NCI-H2196 (cell line): ENCODE measurements at regions not wholly inside any gene's neighbourhood (a gene's known extent, or its start where the extent isn't known, plus 50 kb on each side); places are given as distances from the start of the nearest gene placed in this dataset.
"Not testable (repeated sequence)": the region's sequence is repeated elsewhere in the genome, so short reads cannot be mapped to it uniquely, and the experiment has no call there.

Experiments used
- DNase-seq: peaks from one replicate; lab custom pipeline; 2025; ENCODE audit not compliant: unreplicated experiment; lab: John Stamatoyannopoulos, UW

GRCh38 chr2:51846796-51847195, 814.9 kb upstream of the NRXN1 start:
- no peak for DNase-seq

DNA sequence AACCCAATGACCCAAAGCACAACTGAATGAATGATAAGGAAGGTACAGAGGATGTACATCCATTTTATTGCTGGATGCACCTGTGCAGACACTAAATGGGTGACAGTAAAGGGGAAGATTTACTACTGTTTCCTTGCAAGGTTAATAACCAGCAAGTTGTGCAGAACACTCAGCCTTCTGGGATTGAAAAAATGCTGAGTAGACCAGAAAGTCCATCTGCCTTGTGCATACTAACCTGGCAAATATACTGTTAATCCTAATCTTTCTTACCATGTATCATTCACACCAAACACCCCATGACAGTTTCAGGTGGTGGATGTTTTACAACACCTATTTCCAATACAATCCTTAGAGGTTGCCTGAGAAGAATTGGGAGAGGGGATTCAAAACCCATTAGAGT, 814.1 kb upstream of the NRXN1 start:
- no peak for DNase-seq

GRCh38 chr2:51844596-51844995, 812.7 kb upstream of the NRXN1 start:
- DNase-seq: no peak

DNA sequence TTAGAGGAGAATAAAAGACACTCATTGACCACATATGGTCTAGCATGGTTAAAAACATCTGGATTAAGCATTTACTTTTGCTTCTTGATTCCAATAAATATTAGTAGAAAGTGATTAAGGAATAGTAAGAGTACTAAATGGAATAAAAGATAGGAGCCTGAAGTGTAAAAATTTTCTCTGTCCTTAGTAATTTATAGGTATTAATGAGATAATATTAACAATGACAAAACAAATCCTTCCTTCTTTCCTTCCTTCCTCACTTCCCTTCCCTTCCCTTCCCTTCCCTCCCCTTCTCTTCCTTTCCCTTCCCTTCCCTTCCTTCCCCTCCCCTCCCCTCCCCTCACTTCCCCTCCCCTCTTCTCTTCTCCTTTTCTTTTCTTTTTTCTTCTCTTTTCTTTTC, 797.5 kb upstream of the NRXN1 start:
- no peak for DNase-seq

DNA sequence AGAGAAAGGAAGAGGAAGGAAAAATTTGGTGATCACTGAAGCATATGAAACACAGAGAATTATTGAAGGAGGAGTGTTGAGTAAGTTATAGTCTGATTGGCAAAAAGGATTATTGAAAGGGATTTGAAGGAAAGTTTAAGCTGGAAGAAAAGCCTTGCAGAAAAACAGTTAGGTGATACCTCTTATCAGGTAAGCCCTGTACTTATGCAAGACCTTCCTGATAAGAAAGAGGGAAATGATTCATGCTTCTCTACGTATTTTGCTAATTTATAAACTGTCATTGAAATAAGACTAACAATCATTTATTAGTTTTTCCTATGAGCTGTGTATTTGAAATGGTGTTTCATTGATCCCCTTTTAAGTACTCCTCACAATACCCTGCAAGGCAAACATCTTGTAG, 793.9 kb upstream of the NRXN1 start:
- DNase-seq: no peak

- no peak for DNase-seq
Measured at GRCh38 chr2:51813247-51813646, 781.3 kb upstream of the NRXN1 start.

DNA sequence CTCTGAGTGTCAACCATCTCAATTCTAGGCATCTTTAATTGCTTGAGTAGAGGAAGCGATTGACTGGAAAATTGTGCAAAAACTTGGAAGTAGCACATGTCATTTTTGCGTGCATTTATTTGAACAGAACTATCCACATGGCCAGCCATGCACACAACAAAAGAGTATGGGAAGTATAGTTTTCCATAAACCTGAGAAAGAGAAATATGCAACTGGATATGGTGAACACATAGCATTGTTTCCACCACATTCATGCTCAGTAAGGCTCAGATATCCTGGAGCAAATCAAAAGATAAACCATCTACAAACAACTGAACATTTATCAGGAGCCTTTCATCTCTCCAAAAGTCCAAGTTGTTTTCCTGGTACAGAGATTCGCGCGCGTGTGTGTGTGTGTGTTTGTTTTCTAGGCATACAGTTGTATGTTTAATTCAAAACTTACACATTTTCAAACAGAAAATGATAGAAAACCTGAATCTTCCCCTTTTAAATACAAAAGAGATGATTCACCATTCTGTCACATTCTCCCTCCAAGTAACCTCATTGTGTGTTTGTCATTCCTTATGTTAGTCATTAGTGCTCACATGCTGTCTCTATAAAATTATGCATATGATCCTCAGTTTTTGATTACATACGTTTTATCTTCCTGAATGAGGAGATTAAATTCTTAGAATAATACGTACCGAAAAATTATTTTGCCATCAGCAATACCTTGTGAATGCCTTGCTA, 780.4 kb upstream of the NRXN1 start:
- DNase-seq: no peak

DNA sequence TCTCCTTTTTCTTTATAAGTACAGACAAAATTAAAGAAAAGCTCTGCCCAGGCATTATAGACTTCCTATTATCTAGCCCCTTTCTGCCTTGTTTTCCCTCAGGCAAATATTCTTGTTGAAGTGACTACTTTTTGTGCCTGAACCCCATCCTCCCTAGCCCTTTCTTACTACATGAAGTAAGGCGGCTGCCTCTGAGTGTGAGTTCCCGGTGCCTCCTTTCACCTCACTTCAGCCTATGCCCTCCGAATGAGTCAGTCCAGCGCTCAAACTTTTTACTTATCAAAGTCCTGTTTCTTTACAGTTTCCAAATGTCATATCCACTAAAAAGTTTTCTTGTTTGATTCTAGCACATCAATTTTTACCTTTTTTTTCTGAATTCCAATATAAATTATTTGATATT, 778.3 kb upstream of the NRXN1 start:
- DNase-seq: no peak

- no peak for DNase-seq
Measured at GRCh38 chr2:51807229-51807628, 775.3 kb upstream of the NRXN1 start.

GRCh38 chr2:51795248-51795888, 763.4 kb upstream of the NRXN1 start:
- DNase-seq: no peak

GRCh38 chr2:51791496-51791895, 759.6 kb upstream of the NRXN1 start:
- no peak for DNase-seq

- DNase-seq: no peak
Measured at GRCh38 chr2:51790854-51791253, 758.9 kb upstream of the NRXN1 start.

GRCh38 chr2:51789918-51790317, 758.0 kb upstream of the NRXN1 start:
- no peak for DNase-seq

DNA sequence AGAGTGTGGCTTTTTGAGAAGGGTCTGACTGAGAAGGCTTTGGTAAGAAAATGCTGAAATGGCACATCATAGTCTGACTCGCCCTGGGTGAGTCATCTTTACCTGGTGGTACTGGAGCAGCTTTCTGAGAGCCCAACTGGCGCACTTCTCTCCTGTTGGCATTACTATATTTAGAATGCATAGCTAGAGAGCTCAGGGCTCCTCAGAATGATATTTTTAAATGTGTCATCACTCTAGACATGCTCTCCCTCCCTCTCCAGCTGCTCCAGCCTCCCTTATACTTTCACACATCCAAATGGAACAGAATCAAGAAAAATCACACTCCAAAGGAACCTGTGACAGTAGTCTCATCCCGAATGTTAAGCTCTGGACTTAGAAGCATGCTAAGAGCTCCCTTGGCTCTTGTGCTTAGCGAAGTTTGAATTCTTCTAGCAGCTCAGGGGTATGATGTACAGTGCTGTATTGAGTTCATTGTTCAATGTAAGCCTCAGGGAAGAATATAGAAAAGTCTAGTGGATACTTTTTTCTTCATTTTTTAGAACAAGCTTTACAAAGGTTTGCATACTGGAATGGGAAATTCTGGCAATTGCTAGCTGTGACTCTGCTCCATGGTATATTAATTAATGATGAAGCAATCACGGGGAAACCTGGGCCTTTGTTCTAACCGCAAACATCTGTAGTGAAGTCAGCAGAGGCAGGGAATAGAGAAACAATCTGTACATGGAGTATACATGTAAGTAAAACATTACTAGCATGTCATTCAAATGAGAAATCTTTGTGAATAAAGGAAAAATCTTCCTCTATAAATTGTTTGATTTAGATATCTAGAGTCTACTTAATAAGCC, 751.2 kb upstream of the NRXN1 start:
- no peak for DNase-seq

- no peak for DNase-seq
Measured at GRCh38 chr2:51781691-51782090, 749.8 kb upstream of the NRXN1 start.

DNA sequence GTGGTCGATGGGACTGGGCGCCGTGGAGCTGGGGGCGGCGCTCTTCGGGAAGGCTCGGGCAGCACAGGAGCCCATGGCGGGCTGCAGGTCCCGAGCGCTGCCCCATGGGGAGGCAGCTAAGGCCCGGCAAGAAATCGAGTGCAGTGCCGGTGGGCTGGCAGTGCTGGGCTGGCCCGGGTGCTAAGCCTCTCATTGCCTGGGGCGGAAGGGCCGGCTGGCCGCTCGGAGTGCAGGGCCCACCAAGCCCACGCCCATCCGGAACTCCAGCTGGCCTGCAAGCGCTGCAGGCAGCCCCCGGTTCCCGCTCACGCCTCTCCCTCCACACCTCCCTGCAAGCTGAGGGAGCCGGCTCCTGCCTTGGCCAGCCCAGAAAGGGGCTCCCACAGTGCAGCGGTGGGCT, 748.4 kb upstream of the NRXN1 start:
- no peak for DNase-seq

DNA sequence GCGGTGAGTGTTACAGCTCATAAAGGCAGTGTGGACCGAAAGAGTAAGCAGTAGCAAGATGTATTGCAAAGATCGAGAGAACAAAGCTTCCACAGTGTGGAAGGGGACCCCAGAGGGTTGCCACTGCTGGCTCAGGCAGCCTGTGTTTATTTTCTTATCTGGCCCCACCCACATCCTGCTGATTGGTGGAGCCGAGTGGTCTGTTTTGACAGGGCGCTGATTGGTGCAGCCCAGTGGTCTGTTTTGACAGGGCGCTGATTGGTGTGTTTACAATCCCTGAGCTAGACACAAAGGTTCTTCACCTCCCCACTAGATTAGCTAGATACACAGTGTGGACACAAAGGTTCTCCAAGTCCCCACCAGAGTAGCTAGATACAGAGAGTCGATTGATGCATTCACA, 747.8 kb upstream of the NRXN1 start:
- DNase-seq: not testable (repeated sequence)

- DNase-seq: no peak
Measured at GRCh38 chr2:51778806-51779205, 746.9 kb upstream of the NRXN1 start.

DNA sequence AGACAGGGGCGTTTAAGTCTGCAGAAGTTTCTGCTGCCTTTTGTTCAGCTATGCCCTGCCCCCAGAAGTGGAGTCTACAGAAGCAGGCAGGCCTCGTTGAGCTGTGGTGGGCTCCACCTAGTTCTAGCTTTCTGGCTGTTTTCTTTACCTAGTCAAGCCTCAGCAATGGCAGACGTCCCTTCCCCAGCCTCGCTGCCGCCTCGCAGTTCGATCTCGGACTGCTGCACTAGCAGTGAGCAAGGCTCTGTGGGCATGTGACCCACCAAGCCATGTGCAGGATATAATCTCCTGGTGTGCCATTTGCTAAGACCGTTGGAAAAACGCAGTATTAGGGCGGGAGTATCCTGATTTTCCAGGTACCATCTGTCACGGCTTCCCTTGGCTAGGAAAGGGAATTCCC, 742.7 kb upstream of the NRXN1 start:
- DNase-seq: not testable (repeated sequence)

- DNase-seq: no peak
Measured at GRCh38 chr2:51760441-51760840, 728.5 kb upstream of the NRXN1 start.

GRCh38 chr2:51758081-51758480, 726.1 kb upstream of the NRXN1 start:
- no peak for DNase-seq

- DNase-seq: no peak
Measured at GRCh38 chr2:51734115-51734514, 702.2 kb upstream of the NRXN1 start.
